SJCRH30 (cell line): ENCODE measurements at regions not wholly inside any gene's neighbourhood (a gene's known extent, or its start where the extent isn't known, plus 50 kb on each side); places are given as distances from the start of the nearest gene placed in this dataset.
A peak's percentile ranks its signal among the peaks of the same experiment; 100 is the strongest.
"Not testable (repeated sequence)": the region's sequence is repeated elsewhere in the genome, so short reads cannot be mapped to it uniquely, and the experiment has no call there.

Source experiments
- DNase-seq, 2 experiments: peaks; one replicate each; pipeline ENCODE4 v3.0.0-alpha.2; 2015 to 2020
- H3K27ac ChIP-seq: fragments of 250-450 bp; sonication (Bioruptor Pico); 2 replicates; pipeline ENCODE4 v1.5.1; 2020; ENCODE audit warnings: mild to moderate bottlenecking, moderate library complexity
- H3K27me3 ChIP-seq: fragments of 250-450 bp; sonication (Bioruptor Pico); 2 replicates; pipeline ENCODE4 v1.5.1; 2020; ENCODE audit warnings: mild to moderate bottlenecking, moderate library complexity
- H3K36me3 ChIP-seq: fragments of 250-450 bp; sonication (Bioruptor Pico); 2 replicates; pipeline ENCODE4 v1.5.1; 2020; ENCODE audit warnings: mild to moderate bottlenecking, moderate library complexity
- H3K4me1 ChIP-seq: fragments of 250-450 bp; sonication (Bioruptor Pico); 2 replicates; pipeline ENCODE4 v1.5.1; 2020; ENCODE audit warnings: mild to moderate bottlenecking, moderate library complexity
- H3K4me3 ChIP-seq: fragments of 250-450 bp; sonication (Bioruptor Pico); 2 replicates; pipeline ENCODE4 v1.5.1; 2020; ENCODE audit warnings: mild to moderate bottlenecking, moderate library complexity
- H3K9me3 ChIP-seq: fragments of 250-450 bp; sonication (Bioruptor Pico); replicated peaks from 2 replicates; pipeline ENCODE4 v1.5.1; 2020; ENCODE audit warnings: mild to moderate bottlenecking, moderate library complexity

- Histone ChIP-seq H3K4me3 (no peak overlapping the region), H3K4me1 (no peaks in the 10 kb centered on the region), H3K27ac (no peak overlapping the region), H3K27me3 (no peaks in the 10 kb centered on the region), H3K9me3 (no peaks in the 10 kb centered on the region), H3K36me3 (no peaks in the 10 kb centered on the region)
- no peak for DNase-seq
These were observed 86.3 kb downstream of the GYPE start for GRCh38 chr4:143819029-143819428.

DNA sequence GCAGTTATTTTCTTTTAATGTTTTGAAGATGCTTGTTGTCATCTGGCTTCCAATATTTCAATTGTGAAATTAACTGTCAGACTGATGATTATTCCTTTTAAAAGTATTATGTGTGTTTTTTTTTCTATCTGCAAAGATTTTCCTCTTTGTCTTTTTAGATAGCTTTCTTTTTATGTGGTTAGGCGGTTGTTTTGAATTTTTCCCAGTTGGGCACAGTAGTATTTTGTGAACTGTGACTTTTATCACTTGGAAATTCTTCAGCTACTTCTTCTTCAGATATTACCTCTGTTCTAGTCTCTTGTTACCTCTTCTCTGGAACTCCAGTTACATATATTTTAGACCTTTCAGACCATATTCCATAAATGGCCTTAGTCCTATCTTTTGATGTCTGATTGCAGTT lies 87.5 kb downstream of the GYPE start:
- H3K4me3 ChIP-seq, H3K9me3 ChIP-seq, H3K27ac ChIP-seq, DNase-seq, H3K27me3 ChIP-seq, H3K4me1 ChIP-seq, H3K36me3 ChIP-seq: not testable (repeated sequence)

- H3K4me1 ChIP-seq, DNase-seq, H3K36me3 ChIP-seq, H3K27me3 ChIP-seq, H3K4me3 ChIP-seq, H3K9me3 ChIP-seq, H3K27ac ChIP-seq: not testable (repeated sequence)
These were observed 90.0 kb downstream of the GYPE start for GRCh38 chr4:143815375-143815774.

- not testable (repeated sequence) for DNase-seq, H3K27me3 ChIP-seq, H3K4me1 ChIP-seq, H3K9me3 ChIP-seq, H3K27ac ChIP-seq, H3K36me3 ChIP-seq, H3K4me3 ChIP-seq
These were observed 91.8 kb downstream of the GYPE start for GRCh38 chr4:143813431-143814154.

- not testable (repeated sequence) for H3K4me3 ChIP-seq, H3K9me3 ChIP-seq, H3K36me3 ChIP-seq, H3K27me3 ChIP-seq, DNase-seq, H3K4me1 ChIP-seq, H3K27ac ChIP-seq
These were observed 91.2 kb upstream of the FREM3 start for GRCh38 chr4:143791693-143792092.

GRCh38 chr4:143790425-143790824 lies 90.0 kb upstream of the FREM3 start:
- H3K4me3 ChIP-seq, H3K9me3 ChIP-seq, DNase-seq, H3K27ac ChIP-seq, H3K4me1 ChIP-seq, H3K36me3 ChIP-seq, H3K27me3 ChIP-seq: not testable (repeated sequence)

GRCh38 chr4:143789618-143790017 lies 89.1 kb upstream of the FREM3 start:
- not testable (repeated sequence) for H3K9me3 ChIP-seq, H3K27ac ChIP-seq, H3K4me1 ChIP-seq, H3K36me3 ChIP-seq, H3K27me3 ChIP-seq, DNase-seq, H3K4me3 ChIP-seq

- Histone ChIP-seq H3K9me3 (no peaks in the 10 kb centered on the region), H3K27ac (no peak overlapping the region), H3K4me1 (no peaks in the 10 kb centered on the region), H3K4me3 (no peak overlapping the region), H3K27me3 (no peaks in the 10 kb centered on the region), H3K36me3 (no peaks in the 10 kb centered on the region)
- DNase-seq: no peak
These were observed 84.1 kb upstream of the FREM3 start for GRCh38 chr4:143784567-143784966.

DNA sequence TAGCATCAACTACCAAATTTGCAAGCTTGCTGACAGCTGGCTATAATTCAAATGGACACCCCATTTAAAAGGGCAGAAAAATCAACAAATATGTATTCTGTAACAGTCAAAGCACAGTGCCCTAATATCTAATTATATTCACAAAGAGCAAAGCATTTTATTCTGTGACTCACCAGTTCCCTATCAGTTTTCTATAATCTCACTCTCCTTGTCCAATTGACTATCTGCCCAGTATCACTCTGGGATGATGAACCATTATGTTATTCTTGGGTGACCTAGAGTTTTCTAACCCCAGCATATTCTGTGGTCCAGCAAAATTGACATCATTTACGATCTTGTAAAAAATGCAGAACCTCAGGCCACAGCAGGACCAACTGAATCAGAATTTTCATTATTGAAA lies 82.0 kb upstream of the FREM3 start:
- Histone ChIP-seq H3K4me1 (no peaks in the 10 kb centered on the region), H3K9me3 (no peaks in the 10 kb centered on the region), H3K4me3 (no peak overlapping the region), H3K36me3 (no peaks in the 10 kb centered on the region), H3K27ac (no peak overlapping the region), H3K27me3 (no peaks in the 10 kb centered on the region)
- no peak for DNase-seq

DNA sequence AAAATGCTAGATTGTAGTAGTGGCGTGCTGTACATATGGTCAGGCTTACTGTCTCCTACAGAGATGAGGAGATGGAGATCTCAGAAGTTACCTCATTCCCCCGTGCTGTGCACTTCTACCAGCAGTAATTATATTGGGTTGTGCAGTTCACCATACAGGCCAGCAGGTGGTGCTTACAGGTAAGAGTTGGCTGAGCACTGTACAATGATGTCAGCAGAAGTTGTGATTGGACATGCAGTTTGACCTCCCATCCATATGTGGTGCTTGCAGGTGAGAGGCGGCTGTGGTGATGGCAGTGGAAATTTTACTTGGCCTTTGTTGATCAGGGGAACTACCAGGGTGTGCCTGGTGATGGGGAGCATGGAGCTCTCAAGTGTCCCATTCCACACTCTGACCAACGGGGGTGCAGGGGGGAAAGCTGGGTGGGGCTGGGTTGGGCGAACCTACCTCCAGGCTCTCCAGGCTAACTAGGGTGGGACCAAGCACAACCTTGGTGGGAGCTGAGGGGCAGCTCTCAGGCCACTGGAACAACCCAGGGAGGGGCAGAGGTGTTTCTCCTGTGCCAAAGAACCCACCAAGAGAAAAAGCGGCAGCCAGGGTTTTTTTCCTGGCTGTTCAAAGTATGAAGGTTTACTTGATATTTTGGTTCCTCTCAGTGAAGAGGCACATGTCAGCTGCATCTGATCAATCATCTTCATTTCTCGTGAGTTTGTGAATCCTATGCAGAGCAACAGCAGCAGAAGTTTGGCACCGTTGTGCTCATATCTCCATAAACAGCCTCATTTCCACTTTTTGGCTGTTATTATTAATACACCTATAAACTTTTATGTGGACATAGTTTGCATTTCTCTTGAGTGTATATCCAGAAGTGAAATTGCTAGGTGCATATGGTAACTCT lies 73.8 kb upstream of the FREM3 start:
- Histone ChIP-seq H3K4me3 (no peak overlapping the region), H3K27ac (no peak overlapping the region), H3K4me1 (no peaks in the 10 kb centered on the region), H3K9me3 (no peaks in the 10 kb centered on the region), H3K36me3 (no peaks in the 10 kb centered on the region), H3K27me3 (no peaks in the 10 kb centered on the region)
- DNase-seq: peak; percentile 56 to 73

DNA sequence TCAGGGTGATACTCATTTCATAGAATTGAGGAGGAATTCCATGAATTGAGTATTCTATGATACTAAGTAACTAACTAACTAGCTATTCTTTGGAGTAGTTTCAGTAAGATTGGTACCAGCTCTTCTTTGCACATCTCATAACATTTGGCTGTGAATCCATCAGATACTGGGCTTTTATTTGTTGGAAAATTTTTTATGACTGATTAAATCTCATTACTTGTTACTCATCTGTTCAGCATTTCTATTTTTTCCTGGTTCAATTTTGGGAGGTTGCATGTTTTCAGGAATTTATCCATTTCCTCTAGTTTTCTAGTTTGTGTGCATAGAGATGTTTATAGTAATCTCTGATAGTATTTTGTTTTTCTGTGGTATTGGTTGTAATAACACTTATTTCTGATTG lies 70.8 kb upstream of the FREM3 start:
- no peak for DNase-seq
- Histone ChIP-seq H3K36me3 (no peaks in the 10 kb centered on the region), H3K27ac (no peak overlapping the region), H3K4me3 (no peak overlapping the region), H3K27me3 (no peaks in the 10 kb centered on the region), H3K4me1 (no peaks in the 10 kb centered on the region), H3K9me3 (no peaks in the 10 kb centered on the region)

DNA sequence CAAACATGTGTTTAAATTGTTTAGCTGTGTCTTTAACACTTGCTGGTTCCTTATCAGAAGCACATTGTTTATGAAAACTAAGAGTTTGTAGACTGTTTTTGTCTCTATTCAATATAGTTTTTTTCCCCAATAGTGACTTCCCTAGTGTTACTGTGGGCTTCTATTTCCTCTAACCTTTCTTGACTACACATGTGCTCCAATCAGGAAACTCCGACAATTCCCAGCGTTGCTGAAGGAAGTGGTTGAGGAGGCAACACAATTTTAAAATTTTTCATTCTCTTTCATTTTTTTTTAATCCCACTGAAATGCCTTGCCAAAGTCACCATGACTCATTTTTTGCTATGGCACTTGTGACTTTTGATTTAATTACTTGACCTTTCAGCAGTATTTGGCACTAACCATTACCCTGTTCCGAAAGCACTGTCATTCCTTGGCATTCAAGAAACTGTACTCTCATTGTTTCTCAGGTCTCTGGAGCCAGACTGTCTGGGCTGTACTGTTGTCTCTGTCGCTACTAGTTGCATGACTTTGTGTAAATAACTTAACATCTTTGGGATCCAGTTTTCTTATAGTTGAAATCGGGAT lies 67.6 kb upstream of the FREM3 start:
- no peaks in the 10 kb centered on the region for H3K27me3 ChIP-seq
- no peaks in the 10 kb centered on the region for H3K4me1 ChIP-seq
- DNase-seq: no peak
- no peaks in the 10 kb centered on the region for H3K36me3 ChIP-seq
- H3K27ac ChIP-seq: no peak overlapping the region
- no peaks in the 10 kb centered on the region for H3K9me3 ChIP-seq
- H3K4me3 ChIP-seq: no peak overlapping the region

DNA sequence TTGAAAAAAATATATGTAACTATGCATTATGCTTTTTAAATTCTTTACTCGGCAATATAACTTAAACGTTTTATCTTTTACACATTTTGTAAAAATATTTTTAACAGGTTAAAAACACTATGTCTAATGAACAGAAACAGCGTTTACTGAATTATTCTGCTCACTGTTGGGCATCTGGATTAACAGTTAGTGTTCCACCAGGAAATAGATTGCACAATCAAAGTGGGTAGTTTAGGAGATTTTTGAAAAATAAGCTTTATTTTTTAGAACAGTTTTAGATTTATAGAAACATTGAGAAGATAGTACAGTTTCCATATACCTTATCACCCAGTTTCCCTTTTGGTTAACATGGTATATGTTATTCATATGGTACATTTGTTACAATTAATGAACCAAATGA lies 63.1 kb upstream of the FREM3 start:
- no peak for DNase-seq
- Histone ChIP-seq H3K36me3 (no peaks in the 10 kb centered on the region), H3K4me3 (no peak overlapping the region), H3K4me1 (no peaks in the 10 kb centered on the region), H3K27me3 (no peaks in the 10 kb centered on the region), H3K9me3 (no peaks in the 10 kb centered on the region), H3K27ac (no peak overlapping the region)

- Histone ChIP-seq H3K4me3 (no peak overlapping the region), H3K36me3 (no peaks in the 10 kb centered on the region)
These were observed 62.0 kb upstream of the FREM3 start for GRCh38 chr4:143762511-143762910.

More at GRCh38 chr4:143762511-143762910, 62.0 kb upstream of the FREM3 start:
- Histone ChIP-seq H3K27me3 (no peaks in the 10 kb centered on the region), H3K4me1 (no peaks in the 10 kb centered on the region), H3K9me3 (no peaks in the 10 kb centered on the region), H3K27ac (no peak overlapping the region)
- DNase-seq: no peak
